ENCODE measurements at regions not wholly inside any gene's neighbourhood (a gene's known extent, or its start where the extent isn't known, plus 50 kb on each side); places are given as distances from the start of the nearest gene placed in this dataset.

- Histone ChIP-seq H4K20me1 (ENCODE audit: insufficient read depth, low read length) (no peaks in the 10 kb centered on the region), H3K9ac (ENCODE audit: low read depth, low read length) (no peak overlapping the region), H2AK5ac (ENCODE audit: low read depth, low read length) (no peak overlapping the region), H3K4ac (ENCODE audit: low read depth, low read length) (no peak overlapping the region), H3K9me1 (ENCODE audit: insufficient read depth, low read length) (no peaks in the 10 kb centered on the region), H3K9me3 (ENCODE audit: control insufficient read depth, insufficient read depth, low read length) (peaks cover 5% of the 10 kb centered on the region; the same call in 1 of the 2 replicates), H3K14ac (replicated peaks; ENCODE audit: low read depth, low read length) (no peak overlapping the region), H4K5ac (ENCODE audit: low read depth, low read length) (no peak overlapping the region), H3K27me3 (ENCODE audit: control insufficient read depth, insufficient read depth, low read length) (no peaks in the 10 kb centered on the region), H2AFZ (replicated peaks; ENCODE audit: low read length, poor library complexity) (no peak overlapping the region), H3K56ac (ENCODE audit: extremely low read depth, insufficient read depth, low read length) (no peak overlapping the region), H2BK120ac (ENCODE audit: low read depth, low read length) (no peak overlapping the region), H3K4me1 (ENCODE audit: control insufficient read depth, insufficient read depth, low read length) (no peaks in the 10 kb centered on the region), H4K8ac (ENCODE audit: low read depth in 2 of 2, low read length in 2 of 2) (no peak overlapping the region), H3K4me2 (ENCODE audit: low read depth, low read length) (no peak overlapping the region), H2BK5ac (ENCODE audit: low read depth, low read length, poor library complexity, severe bottlenecking) (no peak overlapping the region), H3K23ac (ENCODE audit: low read depth, low read length) (no peak overlapping the region), H3K4me3 (ENCODE audit: insufficient read depth, low read depth, low read length) (no peak overlapping the region), H2AK9ac (replicated peaks; ENCODE audit: low read depth, low read length, poor library complexity) (no peak overlapping the region), H3K18ac (ENCODE audit: low read depth, low read length) (no peak overlapping the region), H3K36me3 (ENCODE audit: control insufficient read depth, insufficient read depth, low read length) (no peaks in the 10 kb centered on the region), H2BK20ac (ENCODE audit: low read depth, low read length) (no peak overlapping the region), H2BK15ac (ENCODE audit: low read depth, low read length) (no peak overlapping the region), H3K27ac (ENCODE audit: insufficient read depth, low read length) (no peak overlapping the region), H3K79me1 (ENCODE audit: low read depth in 1 of 2, low read length in 2 of 2) (no peaks in the 10 kb centered on the region), H4K91ac (ENCODE audit: insufficient read depth, low read depth, low read length) (no peak overlapping the region)
- DNase-seq: no peak
- POLR2A ChIA-PET (ENCODE audit: unreplicated experiment): no interaction called here
- in situ Hi-C loops (cut with MboI; ENCODE audit: low sequenced_read_pairs) (no loop called here), intact Hi-C loops (cut with micrococcal nuclease) (no loop called here), dilution Hi-C loops (cut with HindIII; ENCODE audit: low sequenced_read_pairs, unreplicated experiment) (no loop called here)
- no TSS peak for BruUV-seq (replicated peaks)
- CTCF ChIA-PET: no interaction called here
- TF ChIP-seq RAD21 (IDR thresholded peaks at IDR 0.05; ENCODE audit: low read length): no peak
- TF ChIP-seq, protein P1, sequence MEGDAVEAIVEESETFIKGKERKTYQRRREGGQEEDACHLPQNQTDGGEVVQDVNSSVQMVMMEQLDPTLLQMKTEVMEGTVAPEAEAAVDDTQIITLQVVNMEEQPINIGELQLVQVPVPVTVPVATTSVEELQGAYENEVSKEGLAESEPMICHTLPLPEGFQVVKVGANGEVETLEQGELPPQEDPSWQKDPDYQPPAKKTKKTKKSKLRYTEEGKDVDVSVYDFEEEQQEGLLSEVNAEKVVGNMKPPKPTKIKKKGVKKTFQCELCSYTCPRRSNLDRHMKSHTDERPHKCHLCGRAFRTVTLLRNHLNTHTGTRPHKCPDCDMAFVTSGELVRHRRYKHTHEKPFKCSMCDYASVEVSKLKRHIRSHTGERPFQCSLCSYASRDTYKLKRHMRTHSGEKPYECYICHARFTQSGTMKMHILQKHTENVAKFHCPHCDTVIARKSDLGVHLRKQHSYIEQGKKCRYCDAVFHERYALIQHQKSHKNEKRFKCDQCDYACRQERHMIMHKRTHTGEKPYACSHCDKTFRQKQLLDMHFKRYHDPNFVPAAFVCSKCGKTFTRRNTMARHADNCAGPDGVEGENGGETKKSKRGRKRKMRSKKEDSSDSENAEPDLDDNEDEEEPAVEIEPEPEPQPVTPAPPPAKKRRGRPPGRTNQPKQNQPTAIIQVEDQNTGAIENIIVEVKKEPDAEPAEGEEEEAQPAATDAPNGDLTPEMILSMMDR (conservative IDR thresholded peaks at IDR 0.05; ENCODE audit: low read depth, low read length): no peak
- TF ChIP-seq CEBPB (IDR thresholded peaks at IDR 0.05; ENCODE audit: low read depth, low read length): no peak
- no peak for TF ChIP-seq USF2 (IDR thresholded peaks at IDR 0.05; ENCODE audit: low read depth, low read length)
- TF ChIP-seq ELK1 (IDR thresholded peaks at IDR 0.05; ENCODE audit: borderline replicate concordance, low read depth, low read length): no peak
- no peak for TF ChIP-seq BHLHE40 (IDR thresholded peaks at IDR 0.05; ENCODE audit: low read depth, low read length)
- TF ChIP-seq POLR2A (IDR thresholded peaks at IDR 0.05; ENCODE audit: low read depth, low read length): no peak
- no peak for TF ChIP-seq MXI1 (IDR thresholded peaks at IDR 0.05; ENCODE audit: borderline replicate concordance, low read depth, low read length)
- no peak for TF ChIP-seq RFX5 (IDR thresholded peaks at IDR 0.05; ENCODE audit: low read depth, low read length)
- no peak for TF ChIP-seq MAFK (IDR thresholded peaks at IDR 0.05; ENCODE audit: low read depth, low read length)
- no peak for TF ChIP-seq FOS (IDR thresholded peaks at IDR 0.05; ENCODE audit: low read depth, low read length)
- TF ChIP-seq MAZ (IDR thresholded peaks at IDR 0.05; ENCODE audit: borderline replicate concordance, low read depth, low read length): no peak
- TF ChIP-seq SMC3 (IDR thresholded peaks at IDR 0.05; ENCODE audit: low read depth, low read length): no peak
- TF ChIP-seq NFE2L2 (IDR thresholded peaks at IDR 0.05; ENCODE audit: low read depth, low read length): no peak
- no peak for ATAC-seq (ENCODE audit: low read depth)
Measured at GRCh38 chr13:81563091-81563490, 1222.2 kb upstream of the SPRY2 start.

Measured in IMR-90 (cell line).